SK-N-SH (cell line): ENCODE measurements at regions not wholly inside any gene's neighbourhood (a gene's known extent, or its start where the extent isn't known, plus 50 kb on each side); places are given as distances from the start of the nearest gene placed in this dataset.

Source experiments
- CTCF ChIA-PET: fragments of 300-600, 350-600 bp; formaldehyde crosslinking; extraction: SDS; loops from one replicate; lab custom pipeline; 2021; lab: Yijun Ruan, JAX
- POLR2A ChIA-PET: fragments of 350-600 bp; sonication (Branson Sonifier 250); formaldehyde crosslinking; extraction: SDS; loops from one replicate; lab custom pipeline; 2020; ENCODE audit warnings: antibody characterized with exemption, inconsistent platforms; lab: Yijun Ruan, JAX
- DNase-seq: peaks from one replicate; pipeline ENCODE4 v3.0.0; 2012
- H2AFZ ChIP-seq: fragments of 200-600 bp; sonication (generic); 2 replicates; pipeline ENCODE4 v1.8.1; 2016; ENCODE audit warnings: antibody characterized with exemption, mild to moderate bottlenecking, low read depth
- H3F3A ChIP-seq: fragments of 200-600 bp; sonication (generic); replicated peaks from 2 replicates; pipeline ENCODE3; 2016; ENCODE audit warnings: antibody characterized with exemption, mild to moderate bottlenecking; ENCODE audit not compliant: insufficient read depth
- H3K27ac ChIP-seq, 2 experiments: fragments of 200-500 bp in 1 of 2; fragments of 200-600 bp in 1 of 2; sonication (Bioruptor generic) in 1 of 2; sonication (generic), shearing (Covaris generic) in 1 of 2; 2 replicates each; pipeline versions ENCODE4 v1.5.1 to v1.6.1; 2014 to 2016; ENCODE audit warnings: low read depth in 2 of 2, inconsistent platforms in 1 of 2, low read length in 1 of 2, mild to moderate bottlenecking in 1 of 2, mixed read lengths in 1 of 2
- H3K27me3 ChIP-seq: fragments of 200-600 bp; sonication (generic), shearing (Covaris generic); 2 replicates; pipeline ENCODE4 v1.6.1; 2016; ENCODE audit warnings: mixed run types; ENCODE audit not compliant: insufficient read depth
- H3K36me3 ChIP-seq, 2 experiments: fragments of 200-500 bp in 1 of 2; fragments of 200-600 bp in 1 of 2; sonication (Bioruptor generic) in 1 of 2; sonication (generic) in 1 of 2; replicated peaks in 1 of 2; 2 replicates each; pipeline versions ENCODE3 to v1.5.1; 2014 to 2016; ENCODE audit warnings: low read length in 1 of 2, mild to moderate bottlenecking in 1 of 2; ENCODE audit not compliant: insufficient read depth in 2 of 2, control insufficient read depth in 1 of 2
- H3K4me1 ChIP-seq, 2 experiments: fragments of 200-500 bp in 1 of 2; fragments of 200-600 bp in 1 of 2; sonication (Bioruptor generic) in 1 of 2; sonication (generic), shearing (Covaris generic) in 1 of 2; 2 replicates each; pipeline versions ENCODE4 v1.5.1 to v1.6.1; 2014 to 2016; ENCODE audit warnings: low read depth in 1 of 2, low read length in 1 of 2, mixed run types in 1 of 2; ENCODE audit not compliant: insufficient read depth in 2 of 2, control insufficient read depth in 1 of 2
- H3K4me2 ChIP-seq: fragments of 200-600 bp; sonication (generic), shearing (Covaris generic); 2 replicates; pipeline ENCODE4 v1.6.1; 2017; ENCODE audit warnings: mixed run types
- H3K4me3 ChIP-seq, 2 experiments: fragments of 200-500 bp in 1 of 2; fragments of 200-600 bp in 1 of 2; sonication (Bioruptor generic) in 1 of 2; sonication (generic), shearing (Covaris generic) in 1 of 2; 2 replicates each; pipeline versions ENCODE4 v1.5.1 to v1.8.1; 2014 to 2016; ENCODE audit warnings: low read depth in 2 of 2, inconsistent platforms in 1 of 2, low read length in 1 of 2, mild to moderate bottlenecking in 1 of 2, mixed read lengths in 1 of 2, moderate library complexity in 1 of 2
- H3K79me2 ChIP-seq: fragments of 200-600 bp; sonication (generic); 2 replicates; pipeline ENCODE4 v1.8.1; 2017; ENCODE audit warnings: mild to moderate bottlenecking; ENCODE audit not compliant: insufficient read depth
- H3K9ac ChIP-seq: fragments of 200-600 bp; sonication (generic); 2 replicates; pipeline ENCODE4 v1.6.1; 2017; ENCODE audit warnings: mixed run types
- H3K9me2 ChIP-seq: fragments of 200-600 bp; sonication (generic); 2 replicates; pipeline ENCODE4 v1.6.1; 2017; ENCODE audit warnings: mixed run types
- H3K9me3 ChIP-seq: fragments of 200-600 bp; sonication (generic); 2 replicates; pipeline ENCODE4 v1.6.1; 2017; ENCODE audit warnings: mixed run types, mild to moderate bottlenecking, moderate library complexity
- H4K20me1 ChIP-seq: fragments of 200-600 bp; sonication (generic); 2 replicates; pipeline ENCODE4 v1.6.1; 2017; ENCODE audit warnings: mild to moderate bottlenecking, mixed run types; ENCODE audit not compliant: insufficient read depth
- CTCF ChIP-seq: fragments of 200-600 bp; sonication (generic); IDR thresholded peaks from 2 replicates; pipeline ENCODE4 v1.6.1; 2017; ENCODE audit warnings: antibody characterized with exemption, mild to moderate bottlenecking, moderate library complexity
- EP300 ChIP-seq, 2 experiments: IDR thresholded peaks; 2 replicates each; pipeline versions ENCODE4 v1.4.0 to v1.6.1; 2012; ENCODE audit warnings: borderline replicate concordance in 1 of 2, low read depth in 1 of 2, low read length in 1 of 2
- FOSL2 ChIP-seq: IDR thresholded peaks from 2 replicates; pipeline ENCODE4 v1.4.0; 2012; ENCODE audit warnings: low read depth, mild to moderate bottlenecking, moderate library complexity, borderline replicate concordance
- GABPA ChIP-seq: IDR thresholded peaks from 2 replicates; pipeline ENCODE4 v1.4.0; 2012; ENCODE audit warnings: low read depth, mild to moderate bottlenecking
- GATA2 ChIP-seq: sonication (generic); formaldehyde crosslinking; IDR thresholded peaks from 2 replicates; pipeline ENCODE4 v1.5.0; 2020; ENCODE audit warnings: mild to moderate bottlenecking, missing genetic modification reagents
- JUND ChIP-seq: IDR thresholded peaks from 2 replicates; pipeline ENCODE4 v1.4.0; 2012
- MEF2A ChIP-seq: IDR thresholded peaks from 2 replicates; pipeline ENCODE4 v1.4.0; 2012; ENCODE audit warnings: low read depth, borderline replicate concordance
- NRF1 ChIP-seq: IDR thresholded peaks from 2 replicates; pipeline ENCODE4 v1.6.1; 2012; ENCODE audit warnings: low read depth, mild to moderate bottlenecking, low read length
- RAD21 ChIP-seq: IDR thresholded peaks from 2 replicates; pipeline ENCODE4 v1.6.1; 2012; ENCODE audit warnings: mild to moderate bottlenecking, low read length
- RXRA ChIP-seq: IDR thresholded peaks from 2 replicates; pipeline ENCODE4 v1.4.0; 2012; ENCODE audit warnings: low read depth, mild to moderate bottlenecking, borderline replicate concordance
- TEAD4 ChIP-seq: IDR thresholded peaks from 2 replicates; pipeline ENCODE4 v1.4.0; 2012; ENCODE audit warnings: mild to moderate bottlenecking, borderline replicate concordance; ENCODE audit not compliant: insufficient read depth
- YY1 ChIP-seq: IDR thresholded peaks from 2 replicates; pipeline ENCODE4 v1.4.0; 2012; ENCODE audit warnings: low read depth, mild to moderate bottlenecking
- WGBS: methylation state at CpG from one replicate; pipeline ENCODE4 v1.1.6; 2017; ENCODE audit warnings: low lambda C conversion rate; 5-methylcytosine and 5-hydroxymethylcytosine counted together
- TF ChIP-seq, protein P1 (sequence below): fragments of 150-350 bp; IDR thresholded peaks from 2 replicates; pipeline ENCODE4 v1.6.1; 2017; ENCODE audit warnings: antibody characterized with exemption, low read length, low read depth, borderline replicate concordance
- TF ChIP-seq, protein P2 (sequence below): IDR thresholded peaks from 2 replicates; pipeline ENCODE4 v1.4.0; 2012; ENCODE audit warnings: low read depth, borderline replicate concordance
- TF ChIP-seq, protein P3 (sequence below): IDR thresholded peaks from 2 replicates; pipeline ENCODE4 v1.4.0; 2012; ENCODE audit warnings: low read depth

- Histone ChIP-seq H3K9me2 (no peaks in the 10 kb centered on the region), H3K4me2 (no peak overlapping the region), H3K9ac (no peak overlapping the region), H3K9me3 (no peaks in the 10 kb centered on the region), H3K79me2 (no peaks in the 10 kb centered on the region), H3K36me3 (no peaks in the 10 kb centered on the region), H3K4me1 (no peaks in the 10 kb centered on the region), H2AFZ (no peak overlapping the region), H4K20me1 (no peaks in the 10 kb centered on the region), H3K27me3 (no peaks in the 10 kb centered on the region; the same call in 1 of the 2 replicates), H3K27ac (no peak overlapping the region), H3K4me3 (no peak overlapping the region), H3F3A (no peaks in the 10 kb centered on the region)
- no peak for DNase-seq
- no peak for TF ChIP-seq MEF2A
- no peak for TF ChIP-seq RAD21
- no peak for TF ChIP-seq RXRA
- CTCF ChIA-PET = no interaction called here
- POLR2A ChIA-PET = no interaction called here
- WGBS = 0% methylated on average over 1 of the region's 1 CpG
Measured at GRCh38 chr4:82076359-82076758, 297.4 kb downstream of the HNRNPD start.

DNA sequence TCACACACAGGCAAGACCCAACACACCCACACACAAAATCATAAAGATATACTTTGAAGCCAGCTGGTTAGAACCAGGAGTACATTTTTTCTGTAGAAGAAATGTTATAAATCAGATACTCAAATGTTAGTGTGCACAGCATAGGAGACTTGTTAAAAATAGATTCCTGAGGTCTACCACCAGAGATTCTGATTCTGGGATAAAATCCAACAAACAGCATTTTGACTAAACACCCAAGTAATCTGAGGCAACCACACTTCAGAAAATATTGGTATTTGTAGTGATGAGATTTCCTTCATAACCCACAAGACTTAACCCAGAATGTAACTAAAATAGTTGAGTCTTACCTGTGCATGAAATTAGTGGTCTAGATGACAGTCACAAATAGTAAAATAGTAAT lies 301.8 kb downstream of the HNRNPD start:
- H4K20me1 ChIP-seq = no peaks in the 10 kb centered on the region
- H3F3A ChIP-seq = no peaks in the 10 kb centered on the region
- H3K27ac ChIP-seq = no peak overlapping the region
- no peak overlapping the region for H2AFZ ChIP-seq
- H3K4me3 ChIP-seq = no peak overlapping the region
- no peaks in the 10 kb centered on the region; the same call in 1 of the 2 replicates for H3K27me3 ChIP-seq
- no peaks in the 10 kb centered on the region for H3K9me2 ChIP-seq
- H3K4me2 ChIP-seq = no peak overlapping the region
- no peak for DNase-seq
- CTCF ChIA-PET = no interaction called here
- TF ChIP-seq FOSL2 = no peak
- TF ChIP-seq GABPA = no peak
- TF ChIP-seq EP300 (IDR thresholded peaks at IDR 0.05; ENCODE audit: borderline replicate concordance in 1 of 2, low read depth in 1 of 2, low read length in 1 of 2) = no peak
- TF ChIP-seq, protein P1, sequence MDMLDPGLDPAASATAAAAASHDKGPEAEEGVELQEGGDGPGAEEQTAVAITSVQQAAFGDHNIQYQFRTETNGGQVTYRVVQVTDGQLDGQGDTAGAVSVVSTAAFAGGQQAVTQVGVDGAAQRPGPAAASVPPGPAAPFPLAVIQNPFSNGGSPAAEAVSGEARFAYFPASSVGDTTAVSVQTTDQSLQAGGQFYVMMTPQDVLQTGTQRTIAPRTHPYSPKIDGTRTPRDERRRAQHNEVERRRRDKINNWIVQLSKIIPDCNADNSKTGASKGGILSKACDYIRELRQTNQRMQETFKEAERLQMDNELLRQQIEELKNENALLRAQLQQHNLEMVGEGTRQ = no peak
- TF ChIP-seq, protein P2, sequence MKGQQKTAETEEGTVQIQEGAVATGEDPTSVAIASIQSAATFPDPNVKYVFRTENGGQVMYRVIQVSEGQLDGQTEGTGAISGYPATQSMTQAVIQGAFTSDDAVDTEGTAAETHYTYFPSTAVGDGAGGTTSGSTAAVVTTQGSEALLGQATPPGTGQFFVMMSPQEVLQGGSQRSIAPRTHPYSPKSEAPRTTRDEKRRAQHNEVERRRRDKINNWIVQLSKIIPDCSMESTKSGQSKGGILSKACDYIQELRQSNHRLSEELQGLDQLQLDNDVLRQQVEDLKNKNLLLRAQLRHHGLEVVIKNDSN = no peak
- no peak for TF ChIP-seq JUND
- no peak for TF ChIP-seq NRF1
- TF ChIP-seq YY1 = no peak
- TF ChIP-seq TEAD4 = no peak
- TF ChIP-seq GATA2 (CRISPR knock-in tag) = no peak
- TF ChIP-seq CTCF = no peak
- TF ChIP-seq, protein P3, sequence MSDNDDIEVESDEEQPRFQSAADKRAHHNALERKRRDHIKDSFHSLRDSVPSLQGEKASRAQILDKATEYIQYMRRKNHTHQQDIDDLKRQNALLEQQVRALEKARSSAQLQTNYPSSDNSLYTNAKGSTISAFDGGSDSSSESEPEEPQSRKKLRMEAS = no peak
- TF ChIP-seq, all 33 proteins: peak for 0
- Histone ChIP-seq H3K36me3 (no peaks in the 10 kb centered on the region), H3K9ac (no peak overlapping the region), H3K79me2 (no peaks in the 10 kb centered on the region), H3K4me1 (no peaks in the 10 kb centered on the region), H3K9me3 (no peaks in the 10 kb centered on the region)
- POLR2A ChIA-PET = no interaction called here
